SK-N-SH (cell line): ENCODE measurements at regions not wholly inside any gene's neighbourhood (a gene's known extent, or its start where the extent isn't known, plus 50 kb on each side); places are given as distances from the start of the nearest gene placed in this dataset.

Source experiments
- CTCF ChIA-PET: fragments of 300-600, 350-600 bp; formaldehyde crosslinking; extraction: SDS; loops from one replicate; lab custom pipeline; 2021; lab: Yijun Ruan, JAX
- POLR2A ChIA-PET: fragments of 350-600 bp; sonication (Branson Sonifier 250); formaldehyde crosslinking; extraction: SDS; loops from one replicate; lab custom pipeline; 2020; ENCODE audit warnings: antibody characterized with exemption, inconsistent platforms; lab: Yijun Ruan, JAX
- DNase-seq: peaks from one replicate; pipeline ENCODE4 v3.0.0; 2012
- H2AFZ ChIP-seq: fragments of 200-600 bp; sonication (generic); 2 replicates; pipeline ENCODE4 v1.8.1; 2016; ENCODE audit warnings: antibody characterized with exemption, mild to moderate bottlenecking, low read depth
- H3F3A ChIP-seq: fragments of 200-600 bp; sonication (generic); replicated peaks from 2 replicates; pipeline ENCODE3; 2016; ENCODE audit warnings: antibody characterized with exemption, mild to moderate bottlenecking; ENCODE audit not compliant: insufficient read depth
- H3K27ac ChIP-seq, 2 experiments: fragments of 200-500 bp in 1 of 2; fragments of 200-600 bp in 1 of 2; sonication (Bioruptor generic) in 1 of 2; sonication (generic), shearing (Covaris generic) in 1 of 2; 2 replicates each; pipeline versions ENCODE4 v1.5.1 to v1.6.1; 2014 to 2016; ENCODE audit warnings: low read depth in 2 of 2, inconsistent platforms in 1 of 2, low read length in 1 of 2, mild to moderate bottlenecking in 1 of 2, mixed read lengths in 1 of 2
- H3K27me3 ChIP-seq: fragments of 200-600 bp; sonication (generic), shearing (Covaris generic); 2 replicates; pipeline ENCODE4 v1.6.1; 2016; ENCODE audit warnings: mixed run types; ENCODE audit not compliant: insufficient read depth
- H3K36me3 ChIP-seq, 2 experiments: fragments of 200-500 bp in 1 of 2; fragments of 200-600 bp in 1 of 2; sonication (Bioruptor generic) in 1 of 2; sonication (generic) in 1 of 2; replicated peaks in 1 of 2; 2 replicates each; pipeline versions ENCODE3 to v1.5.1; 2014 to 2016; ENCODE audit warnings: low read length in 1 of 2, mild to moderate bottlenecking in 1 of 2; ENCODE audit not compliant: insufficient read depth in 2 of 2, control insufficient read depth in 1 of 2
- H3K4me1 ChIP-seq, 2 experiments: fragments of 200-500 bp in 1 of 2; fragments of 200-600 bp in 1 of 2; sonication (Bioruptor generic) in 1 of 2; sonication (generic), shearing (Covaris generic) in 1 of 2; 2 replicates each; pipeline versions ENCODE4 v1.5.1 to v1.6.1; 2014 to 2016; ENCODE audit warnings: low read depth in 1 of 2, low read length in 1 of 2, mixed run types in 1 of 2; ENCODE audit not compliant: insufficient read depth in 2 of 2, control insufficient read depth in 1 of 2
- H3K4me2 ChIP-seq: fragments of 200-600 bp; sonication (generic), shearing (Covaris generic); 2 replicates; pipeline ENCODE4 v1.6.1; 2017; ENCODE audit warnings: mixed run types
- H3K4me3 ChIP-seq, 2 experiments: fragments of 200-500 bp in 1 of 2; fragments of 200-600 bp in 1 of 2; sonication (Bioruptor generic) in 1 of 2; sonication (generic), shearing (Covaris generic) in 1 of 2; 2 replicates each; pipeline versions ENCODE4 v1.5.1 to v1.8.1; 2014 to 2016; ENCODE audit warnings: low read depth in 2 of 2, inconsistent platforms in 1 of 2, low read length in 1 of 2, mild to moderate bottlenecking in 1 of 2, mixed read lengths in 1 of 2, moderate library complexity in 1 of 2
- H3K79me2 ChIP-seq: fragments of 200-600 bp; sonication (generic); 2 replicates; pipeline ENCODE4 v1.8.1; 2017; ENCODE audit warnings: mild to moderate bottlenecking; ENCODE audit not compliant: insufficient read depth
- H3K9ac ChIP-seq: fragments of 200-600 bp; sonication (generic); 2 replicates; pipeline ENCODE4 v1.6.1; 2017; ENCODE audit warnings: mixed run types
- H3K9me2 ChIP-seq: fragments of 200-600 bp; sonication (generic); 2 replicates; pipeline ENCODE4 v1.6.1; 2017; ENCODE audit warnings: mixed run types
- H3K9me3 ChIP-seq: fragments of 200-600 bp; sonication (generic); 2 replicates; pipeline ENCODE4 v1.6.1; 2017; ENCODE audit warnings: mixed run types, mild to moderate bottlenecking, moderate library complexity
- H4K20me1 ChIP-seq: fragments of 200-600 bp; sonication (generic); 2 replicates; pipeline ENCODE4 v1.6.1; 2017; ENCODE audit warnings: mild to moderate bottlenecking, mixed run types; ENCODE audit not compliant: insufficient read depth
- CHD2 ChIP-seq: fragments of 150-350 bp; IDR thresholded peaks from 2 replicates; pipeline ENCODE4 v1.6.1; 2018; ENCODE audit warnings: low read length; ENCODE audit not compliant: partially characterized antibody
- EP300 ChIP-seq, 2 experiments: IDR thresholded peaks; 2 replicates each; pipeline versions ENCODE4 v1.4.0 to v1.6.1; 2012; ENCODE audit warnings: borderline replicate concordance in 1 of 2, low read depth in 1 of 2, low read length in 1 of 2
- FOSL2 ChIP-seq: IDR thresholded peaks from 2 replicates; pipeline ENCODE4 v1.4.0; 2012; ENCODE audit warnings: low read depth, mild to moderate bottlenecking, moderate library complexity, borderline replicate concordance
- GATA2 ChIP-seq: sonication (generic); formaldehyde crosslinking; IDR thresholded peaks from 2 replicates; pipeline ENCODE4 v1.5.0; 2020; ENCODE audit warnings: mild to moderate bottlenecking, missing genetic modification reagents
- RAD21 ChIP-seq: IDR thresholded peaks from 2 replicates; pipeline ENCODE4 v1.6.1; 2012; ENCODE audit warnings: mild to moderate bottlenecking, low read length
- RCOR1 ChIP-seq: fragments of 150-350 bp; IDR thresholded peaks from 2 replicates; pipeline ENCODE4 v1.6.1; 2017; ENCODE audit warnings: antibody characterized with exemption, low read length
- RXRA ChIP-seq: IDR thresholded peaks from 2 replicates; pipeline ENCODE4 v1.4.0; 2012; ENCODE audit warnings: low read depth, mild to moderate bottlenecking, borderline replicate concordance
- SIN3A ChIP-seq: IDR thresholded peaks from 2 replicates; pipeline ENCODE4 v1.6.1; 2012; ENCODE audit warnings: low read depth, mild to moderate bottlenecking, low read length, moderate library complexity, borderline replicate concordance
- TCF12 ChIP-seq: IDR thresholded peaks from 2 replicates; pipeline ENCODE4 v1.4.0; 2012
- TEAD4 ChIP-seq: IDR thresholded peaks from 2 replicates; pipeline ENCODE4 v1.4.0; 2012; ENCODE audit warnings: mild to moderate bottlenecking, borderline replicate concordance; ENCODE audit not compliant: insufficient read depth
- WGBS: methylation state at CpG from one replicate; pipeline ENCODE4 v1.1.6; 2017; ENCODE audit warnings: low lambda C conversion rate; 5-methylcytosine and 5-hydroxymethylcytosine counted together
- TF ChIP-seq, protein P1 (sequence below): IDR thresholded peaks from 2 replicates; pipeline ENCODE4 v1.4.0; 2012; ENCODE audit warnings: low read depth
- TF ChIP-seq, protein P2 (sequence below): IDR thresholded peaks from 2 replicates; pipeline ENCODE4 v1.4.0; 2012; ENCODE audit warnings: low read depth, borderline replicate concordance
- TF ChIP-seq, protein P3 (sequence below): IDR thresholded peaks from 2 replicates; pipeline ENCODE4 v1.4.0; 2012; ENCODE audit warnings: low read depth, borderline replicate concordance
- TF ChIP-seq, protein P4 (sequence below): fragments of 150-350 bp; IDR thresholded peaks from 2 replicates; pipeline ENCODE4 v1.6.1; 2017; ENCODE audit warnings: antibody characterized with exemption, low read length, low read depth, borderline replicate concordance
- TF ChIP-seq, protein P5 (sequence below): IDR thresholded peaks from 2 replicates; pipeline ENCODE4; 2012

DNA sequence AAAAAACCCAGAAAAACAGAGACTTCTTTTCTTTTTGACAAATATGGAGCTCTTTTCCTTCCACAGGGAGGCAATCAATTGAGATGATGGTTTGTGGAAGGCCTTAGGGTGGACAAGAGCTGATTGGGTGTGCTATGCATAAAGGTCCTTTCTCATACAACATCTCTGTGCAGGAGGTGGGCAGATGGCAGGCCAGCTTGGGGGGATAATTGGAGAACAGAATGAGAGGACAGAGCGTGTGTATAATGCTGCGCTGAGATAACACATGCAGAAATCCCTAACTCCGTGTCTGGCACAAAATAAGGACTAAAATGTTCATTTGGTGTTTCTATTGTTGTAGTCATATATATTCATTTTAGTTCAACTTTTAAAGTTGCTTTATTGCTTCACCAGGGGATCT is 159.0 kb upstream of the MEF2C start:
- TF ChIP-seq CHD2 = no peak
- TF ChIP-seq RAD21 = no peak
- TF ChIP-seq, protein P1, sequence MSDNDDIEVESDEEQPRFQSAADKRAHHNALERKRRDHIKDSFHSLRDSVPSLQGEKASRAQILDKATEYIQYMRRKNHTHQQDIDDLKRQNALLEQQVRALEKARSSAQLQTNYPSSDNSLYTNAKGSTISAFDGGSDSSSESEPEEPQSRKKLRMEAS = no peak
- TF ChIP-seq RCOR1 = no peak
- no peak for TF ChIP-seq TCF12
- no peak for TF ChIP-seq FOSL2
- no peak for TF ChIP-seq TEAD4
- TF ChIP-seq, protein P2, sequence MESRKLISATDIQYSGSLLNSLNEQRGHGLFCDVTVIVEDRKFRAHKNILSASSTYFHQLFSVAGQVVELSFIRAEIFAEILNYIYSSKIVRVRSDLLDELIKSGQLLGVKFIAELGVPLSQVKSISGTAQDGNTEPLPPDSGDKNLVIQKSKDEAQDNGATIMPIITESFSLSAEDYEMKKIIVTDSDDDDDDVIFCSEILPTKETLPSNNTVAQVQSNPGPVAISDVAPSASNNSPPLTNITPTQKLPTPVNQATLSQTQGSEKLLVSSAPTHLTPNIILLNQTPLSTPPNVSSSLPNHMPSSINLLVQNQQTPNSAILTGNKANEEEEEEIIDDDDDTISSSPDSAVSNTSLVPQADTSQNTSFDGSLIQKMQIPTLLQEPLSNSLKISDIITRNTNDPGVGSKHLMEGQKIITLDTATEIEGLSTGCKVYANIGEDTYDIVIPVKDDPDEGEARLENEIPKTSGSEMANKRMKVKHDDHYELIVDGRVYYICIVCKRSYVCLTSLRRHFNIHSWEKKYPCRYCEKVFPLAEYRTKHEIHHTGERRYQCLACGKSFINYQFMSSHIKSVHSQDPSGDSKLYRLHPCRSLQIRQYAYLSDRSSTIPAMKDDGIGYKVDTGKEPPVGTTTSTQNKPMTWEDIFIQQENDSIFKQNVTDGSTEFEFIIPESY = no peak
- no peak for TF ChIP-seq GATA2 (CRISPR knock-in tag)
- TF ChIP-seq, protein P3, sequence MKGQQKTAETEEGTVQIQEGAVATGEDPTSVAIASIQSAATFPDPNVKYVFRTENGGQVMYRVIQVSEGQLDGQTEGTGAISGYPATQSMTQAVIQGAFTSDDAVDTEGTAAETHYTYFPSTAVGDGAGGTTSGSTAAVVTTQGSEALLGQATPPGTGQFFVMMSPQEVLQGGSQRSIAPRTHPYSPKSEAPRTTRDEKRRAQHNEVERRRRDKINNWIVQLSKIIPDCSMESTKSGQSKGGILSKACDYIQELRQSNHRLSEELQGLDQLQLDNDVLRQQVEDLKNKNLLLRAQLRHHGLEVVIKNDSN = no peak
- TF ChIP-seq RXRA = no peak
- TF ChIP-seq EP300 (IDR thresholded peaks at IDR 0.05; ENCODE audit: borderline replicate concordance in 1 of 2, low read depth in 1 of 2, low read length in 1 of 2) = no peak
- TF ChIP-seq, protein P4, sequence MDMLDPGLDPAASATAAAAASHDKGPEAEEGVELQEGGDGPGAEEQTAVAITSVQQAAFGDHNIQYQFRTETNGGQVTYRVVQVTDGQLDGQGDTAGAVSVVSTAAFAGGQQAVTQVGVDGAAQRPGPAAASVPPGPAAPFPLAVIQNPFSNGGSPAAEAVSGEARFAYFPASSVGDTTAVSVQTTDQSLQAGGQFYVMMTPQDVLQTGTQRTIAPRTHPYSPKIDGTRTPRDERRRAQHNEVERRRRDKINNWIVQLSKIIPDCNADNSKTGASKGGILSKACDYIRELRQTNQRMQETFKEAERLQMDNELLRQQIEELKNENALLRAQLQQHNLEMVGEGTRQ = no peak
- TF ChIP-seq, protein P5, sequence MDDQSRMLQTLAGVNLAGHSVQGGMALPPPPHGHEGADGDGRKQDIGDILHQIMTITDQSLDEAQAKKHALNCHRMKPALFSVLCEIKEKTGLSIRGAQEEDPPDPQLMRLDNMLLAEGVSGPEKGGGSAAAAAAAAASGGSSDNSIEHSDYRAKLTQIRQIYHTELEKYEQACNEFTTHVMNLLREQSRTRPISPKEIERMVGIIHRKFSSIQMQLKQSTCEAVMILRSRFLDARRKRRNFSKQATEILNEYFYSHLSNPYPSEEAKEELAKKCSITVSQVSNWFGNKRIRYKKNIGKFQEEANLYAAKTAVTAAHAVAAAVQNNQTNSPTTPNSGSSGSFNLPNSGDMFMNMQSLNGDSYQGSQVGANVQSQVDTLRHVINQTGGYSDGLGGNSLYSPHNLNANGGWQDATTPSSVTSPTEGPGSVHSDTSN = no peak
- TF ChIP-seq SIN3A = no peak
- no peaks in the 10 kb centered on the region for H3F3A ChIP-seq
- no peaks in the 10 kb centered on the region for H3K9me3 ChIP-seq
- no peaks in the 10 kb centered on the region for H3K9me2 ChIP-seq
- H3K36me3 ChIP-seq = no peaks in the 10 kb centered on the region
- H3K9ac ChIP-seq = no peak overlapping the region
- no peak for DNase-seq
- no peak overlapping the region for H3K4me2 ChIP-seq
- no peaks in the 10 kb centered on the region for H3K27me3 ChIP-seq
- no peak overlapping the region for H2AFZ ChIP-seq
- H4K20me1 ChIP-seq = no peaks in the 10 kb centered on the region
- no peak overlapping the region for H3K4me3 ChIP-seq
- CTCF ChIA-PET = interaction anchor here (1.2 kb wide), 1 partner anchor 14 kb away, joined by 3 read pairs; no protein-coding TSS in a partner anchor
- no peaks in the 10 kb centered on the region for H3K79me2 ChIP-seq
- no peaks in the 10 kb centered on the region for H3K4me1 ChIP-seq
- POLR2A ChIA-PET = no interaction called here
- H3K27ac ChIP-seq = no peak overlapping the region
- 76% methylated on average over 3 of the region's 3 CpGs for WGBS
